Spleen (tissue), 11 donors: ENCODE measurements at regions not wholly inside any gene's neighbourhood (a gene's known extent, or its start where the extent isn't known, plus 50 kb on each side); places are given as distances from the start of the nearest gene placed in this dataset.

Experiments
- DNase-seq: peaks from one replicate; pipeline ENCODE4 v3.0.0-alpha.2; 2020
- H3K27ac ChIP-seq, 8 donors: fragments of 200-600 bp; sonication (generic) in 7 of 8; 1 replicate in 4 of 8; 2 replicates in 4 of 8; pipeline versions ENCODE4 v1.5.0 to v1.8.0; 2016 to 2021; ENCODE audit warnings: inconsistent platforms in 4 of 8, mild to moderate bottlenecking in 4 of 8, moderate library complexity in 1 of 8
- H3K27me3 ChIP-seq, 7 donors: fragments of 200-600 bp; sonication (generic) in 6 of 7; replicated peaks in 1 of 7; 1 replicate in 4 of 7; 2 replicates in 3 of 7; pipeline versions ENCODE4 v1.5.0 to v1.8.0; 2016 to 2021; ENCODE audit warnings: inconsistent platforms in 3 of 7, mild to moderate bottlenecking in 1 of 7
- H3K36me3 ChIP-seq, 6 donors: fragments of 200-600 bp; sonication (generic) in 5 of 6; 1 replicate in 4 of 6; 2 replicates in 2 of 6; pipeline versions ENCODE4 v1.5.0 to v1.8.0; 2016 to 2021; ENCODE audit warnings: inconsistent platforms in 2 of 6
- H3K4me1 ChIP-seq, 6 donors: fragments of 200-600 bp; sonication (generic) in 5 of 6; 1 replicate in 3 of 6; 2 replicates in 3 of 6; pipeline versions ENCODE4 v1.5.0 to v1.8.0; 2016 to 2021; ENCODE audit warnings: inconsistent platforms in 3 of 6
- H3K4me3 ChIP-seq, 8 donors: fragments of 200-600 bp; sonication (generic) in 7 of 8; 1 replicate in 4 of 8; 2 replicates in 4 of 8; pipeline versions ENCODE4 v1.5.0 to v1.8.0; 2016 to 2021; ENCODE audit warnings: inconsistent platforms in 4 of 8, mild to moderate bottlenecking in 4 of 8, moderate library complexity in 2 of 8
- H3K9me3 ChIP-seq, 8 donors: fragments of 200-600 bp; sonication (generic) in 7 of 8; 1 replicate in 4 of 8; 2 replicates in 4 of 8; pipeline versions ENCODE4 v1.5.0 to v1.8.0; 2016 to 2021; ENCODE audit warnings: inconsistent platforms in 4 of 8
- CTCF ChIP-seq, 11 experiments: fragments of 200-600 bp in 7 of 11; fragments of 450-650 bp in 4 of 11; sonication (generic) in 4 of 11; IDR thresholded peaks in 8 of 11; conservative IDR thresholded peaks in 3 of 11; 1 replicate in 7 of 11; 2 replicates in 4 of 11; pipeline versions ENCODE4 v1.4.0 to v1.8.0; 2016 to 2021; ENCODE audit warnings: antibody characterized with exemption in 11 of 11, inconsistent platforms in 4 of 11, mild to moderate bottlenecking in 1 of 11
- POLR2A ChIP-seq, 3 donors: fragments of 450-650 bp; IDR thresholded peaks; one replicate each; pipeline ENCODE4 v1.5.1; 2017; ENCODE audit warnings: antibody characterized with exemption in 3 of 3, mild to moderate bottlenecking in 1 of 3
- POLR2AphosphoS5 ChIP-seq, 3 donors: sonication (generic); formaldehyde crosslinking; IDR thresholded peaks; one replicate each; pipeline ENCODE4 v1.5.1; 2017; ENCODE audit warnings: antibody characterized with exemption in 3 of 3
- WGBS, 5 donors: extraction: QIAGEN DNeasy Blood & Tissue Kit in 3 of 5; methylation state at CpG; one replicate each; pipeline versions ENCODE4 v1.1.5 to v1.1.7; 2013 to 2018; 5-methylcytosine and 5-hydroxymethylcytosine counted together
- intact Hi-C: fragments of 100-400 bp; cut with DNase I; formaldehyde crosslinking; loops from one replicate; pipeline ENCODE4 v1.15.0; 2023; ENCODE audit warnings: low total_unique reads
- donor health status: healthy with polysubstance abuse.
- donor health status: DM: no; HTN: no; CAD: no; lungs with moderate emphysema.
- donor health status: DM: no; HTN: no; CAD: no.
- donor health status: Bipolar disorder and iron deficiency.
- donor health status: healthy.
- donor health status: DM: no; HTN: no; CAD: no.
- donor health status: DM: yes; HTN: yes; CAD: no.

- H3K27ac ChIP-seq = no peak overlapping the region
- H3K4me3 ChIP-seq = no peak overlapping the region
- no peaks in the 10 kb centered on the region for H3K36me3 ChIP-seq
- WGBS, 5 donors = 70 to 78% (median 73%) methylated on average over 4 of the region's 4 CpGs
- intact Hi-C loops = no loop called here
- no peaks in the 10 kb centered on the region for H3K27me3 ChIP-seq
- TF ChIP-seq CTCF (IDR thresholded peaks at IDR 0.05 in 8 of 11, conservative IDR thresholded peaks at IDR 0.05 in 3 of 11) (no peak), POLR2A (IDR thresholded peaks at IDR 0.05) (no peak), POLR2AphosphoS5 (IDR thresholded peaks at IDR 0.05) (no peak)
- H3K4me1 ChIP-seq = no peaks in the 10 kb centered on the region
- no peak for DNase-seq
- peaks cover 0 to 30% (median 16%) of the 10 kb centered on the region in 8 donors for H3K9me3 ChIP-seq
These were observed 643.6 kb downstream of the PDHA2 start for GRCh38 chr4:96483308-96484030.

GRCh38 chr4:96486563-96486962 is 646.7 kb downstream of the PDHA2 start:
- DNase-seq = no peak
- Histone ChIP-seq H3K4me1 (no peaks in the 10 kb centered on the region), H3K4me3 (no peak overlapping the region), H3K36me3 (no peaks in the 10 kb centered on the region), H3K27ac (no peak overlapping the region), H3K27me3 (no peaks in the 10 kb centered on the region), H3K9me3 (peaks cover 0 to 24% (median 16%) of the 10 kb centered on the region in 8 donors)
- TF ChIP-seq POLR2A (IDR thresholded peaks at IDR 0.05) = no peak
- intact Hi-C loops = no loop called here

DNA sequence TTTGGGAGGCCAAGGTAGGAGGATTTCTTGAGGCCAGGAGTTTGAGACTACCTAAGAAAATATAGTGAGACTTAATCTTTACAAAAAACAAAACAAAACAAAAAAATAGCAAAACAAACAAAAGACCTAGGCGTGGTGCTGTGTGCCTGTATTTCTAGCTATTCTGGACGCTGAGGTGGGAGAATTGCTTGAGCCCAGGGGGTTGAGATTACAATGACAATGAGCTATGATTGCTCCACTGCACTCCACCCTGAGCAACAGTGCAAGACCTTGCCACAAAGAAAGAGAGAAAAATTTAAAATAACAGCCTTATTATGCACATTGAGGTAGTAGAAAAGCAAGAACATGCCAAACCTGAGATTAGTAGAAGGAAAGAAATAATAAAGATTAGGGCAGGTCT is 657.7 kb downstream of the PDHA2 start:
- intact Hi-C loops = no loop called here
- Histone ChIP-seq H3K4me1 (no peaks in the 10 kb centered on the region), H3K4me3 (no peak overlapping the region), H3K27ac (no peak overlapping the region), H3K36me3 (no peaks in the 10 kb centered on the region), H3K27me3 (no peaks in the 10 kb centered on the region), H3K9me3 (peaks cover 0 to 49% (median 40%) of the 10 kb centered on the region in 8 donors)
- TF ChIP-seq CTCF (IDR thresholded peaks at IDR 0.05 in 8 of 11, conservative IDR thresholded peaks at IDR 0.05 in 3 of 11) = no peak
- TF ChIP-seq POLR2A (IDR thresholded peaks at IDR 0.05) = no peak
- no peak for TF ChIP-seq POLR2AphosphoS5 (IDR thresholded peaks at IDR 0.05)
- 64 to 82% (median 74%) methylated on average over 2 of the region's 2 CpGs for WGBS, 5 donors
- no peak for DNase-seq

- TF ChIP-seq POLR2AphosphoS5 (IDR thresholded peaks at IDR 0.05) (no peak), POLR2A (IDR thresholded peaks at IDR 0.05) (no peak), CTCF (IDR thresholded peaks at IDR 0.05 in 8 of 11, conservative IDR thresholded peaks at IDR 0.05 in 3 of 11) (no peak)
- intact Hi-C loops = no loop called here
- no peak overlapping the region for H3K27ac ChIP-seq
- H3K9me3 ChIP-seq = peaks cover 0 to 6% (median 0%) of the 10 kb centered on the region in 8 donors
- H3K27me3 ChIP-seq = no peaks in the 10 kb centered on the region
- no peaks in the 10 kb centered on the region for H3K4me1 ChIP-seq
- DNase-seq = no peak
- no peaks in the 10 kb centered on the region for H3K36me3 ChIP-seq
- WGBS, 5 donors = 57 to 81% (median 66%) methylated on average over 5 of the region's 5 CpGs
- no peak overlapping the region for H3K4me3 ChIP-seq
These were observed 664.5 kb downstream of the PDHA2 start for GRCh38 chr4:96504386-96504785.
